Coronary artery (tissue), 2 donors: ENCODE measurements at regions not wholly inside any gene's neighbourhood (a gene's known extent, or its start where the extent isn't known, plus 50 kb on each side); places are given as distances from the start of the nearest gene placed in this dataset.
"Not testable (repeated sequence)": the region's sequence is repeated elsewhere in the genome, so short reads cannot be mapped to it uniquely, and the experiment has no call there.

Experiments
- DNase-seq: peaks from one replicate; pipeline ENCODE4 v3.0.0-alpha.2; 2017; ENCODE audit warnings: low spot score
- H3K27ac ChIP-seq, 2 donors: fragments of 200-600 bp; sonication (generic); one replicate each; pipeline ENCODE4 v1.5.1; 2016 to 2019
- H3K4me3 ChIP-seq: fragments of 200-600 bp; sonication (generic); 2 replicates; pipeline ENCODE4 v1.5.1; 2016; ENCODE audit warnings: mild to moderate bottlenecking, moderate library complexity
- TF ChIP-seq, protein P1 (sequence below): fragments of 200-600 bp; sonication (generic); IDR thresholded peaks from one replicate; pipeline ENCODE4 v1.5.1; 2019; ENCODE audit warnings: antibody characterized with exemption

DNA sequence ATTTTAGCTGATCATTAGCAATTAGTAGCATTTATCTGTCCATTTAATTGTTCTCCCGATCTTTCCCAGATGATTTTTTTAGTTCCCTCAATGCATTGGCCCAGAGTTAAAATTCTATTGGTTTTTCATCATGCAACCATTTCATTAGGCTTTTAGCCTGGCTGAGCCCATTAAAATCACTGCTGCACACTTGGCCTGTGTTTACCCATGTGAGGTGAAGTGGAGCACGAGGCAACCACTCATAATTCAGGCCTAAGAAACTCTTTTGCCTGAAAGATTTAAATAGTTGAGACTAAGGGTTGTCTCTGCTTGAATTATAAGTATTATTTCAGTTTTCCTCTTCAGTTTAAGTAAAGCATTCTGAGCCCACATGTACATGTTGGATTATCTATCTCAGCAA lies 889.0 kb upstream of the ADGRL4 start:
- no peak for DNase-seq
- TF ChIP-seq, protein P1, sequence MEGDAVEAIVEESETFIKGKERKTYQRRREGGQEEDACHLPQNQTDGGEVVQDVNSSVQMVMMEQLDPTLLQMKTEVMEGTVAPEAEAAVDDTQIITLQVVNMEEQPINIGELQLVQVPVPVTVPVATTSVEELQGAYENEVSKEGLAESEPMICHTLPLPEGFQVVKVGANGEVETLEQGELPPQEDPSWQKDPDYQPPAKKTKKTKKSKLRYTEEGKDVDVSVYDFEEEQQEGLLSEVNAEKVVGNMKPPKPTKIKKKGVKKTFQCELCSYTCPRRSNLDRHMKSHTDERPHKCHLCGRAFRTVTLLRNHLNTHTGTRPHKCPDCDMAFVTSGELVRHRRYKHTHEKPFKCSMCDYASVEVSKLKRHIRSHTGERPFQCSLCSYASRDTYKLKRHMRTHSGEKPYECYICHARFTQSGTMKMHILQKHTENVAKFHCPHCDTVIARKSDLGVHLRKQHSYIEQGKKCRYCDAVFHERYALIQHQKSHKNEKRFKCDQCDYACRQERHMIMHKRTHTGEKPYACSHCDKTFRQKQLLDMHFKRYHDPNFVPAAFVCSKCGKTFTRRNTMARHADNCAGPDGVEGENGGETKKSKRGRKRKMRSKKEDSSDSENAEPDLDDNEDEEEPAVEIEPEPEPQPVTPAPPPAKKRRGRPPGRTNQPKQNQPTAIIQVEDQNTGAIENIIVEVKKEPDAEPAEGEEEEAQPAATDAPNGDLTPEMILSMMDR = no peak
- H3K27ac ChIP-seq = no peak overlapping the region
- H3K4me3 ChIP-seq = no peak overlapping the region

DNA sequence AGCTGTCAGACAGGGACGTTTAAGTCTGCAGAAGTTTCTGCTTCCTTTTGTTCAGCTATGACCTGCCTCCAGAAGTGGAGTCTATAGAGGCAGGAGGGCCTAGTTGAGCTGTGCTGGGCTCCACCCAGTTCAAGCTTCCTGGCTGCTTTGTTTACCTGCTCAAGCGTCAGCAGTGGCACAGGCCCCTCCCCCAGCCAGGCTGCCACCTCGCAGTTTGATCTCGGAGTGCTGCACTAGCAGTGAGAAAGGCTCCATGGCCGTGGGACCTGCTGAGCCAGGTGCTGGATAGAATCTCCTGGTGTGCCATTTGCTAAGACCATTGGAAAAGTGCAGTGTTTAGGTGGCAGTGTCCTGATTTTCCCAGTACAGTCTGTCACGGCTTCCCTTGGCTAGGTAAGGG lies 887.6 kb upstream of the ADGRL4 start:
- DNase-seq, H3K27ac ChIP-seq: not testable (repeated sequence)

DNA sequence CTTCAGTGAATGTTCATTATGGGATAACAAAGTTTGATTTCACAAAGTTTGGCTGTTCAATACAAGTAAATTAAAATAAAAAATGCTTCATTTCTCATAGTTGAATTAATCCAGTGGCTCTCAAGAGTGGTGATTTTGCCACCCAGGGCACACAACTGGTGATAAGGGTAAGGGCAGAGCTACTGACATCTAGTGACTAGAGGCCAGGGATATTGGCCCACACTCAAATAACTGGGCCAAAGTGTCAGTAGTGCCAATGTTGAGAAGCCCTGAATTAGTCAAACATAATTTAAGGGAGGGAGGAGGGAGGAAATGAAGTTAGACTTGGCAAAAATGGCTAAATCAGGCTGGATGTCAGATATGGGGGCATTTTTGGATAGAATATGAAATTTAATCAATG lies 880.5 kb upstream of the ADGRL4 start:
- TF ChIP-seq, protein P1 = no peak
- H3K4me3 ChIP-seq = no peak overlapping the region
- no peak for DNase-seq
- no peak overlapping the region for H3K27ac ChIP-seq

More for the DNA sequence above, 887.6 kb upstream of the ADGRL4 start:
- not testable (repeated sequence) for H3K4me3 ChIP-seq

DNA sequence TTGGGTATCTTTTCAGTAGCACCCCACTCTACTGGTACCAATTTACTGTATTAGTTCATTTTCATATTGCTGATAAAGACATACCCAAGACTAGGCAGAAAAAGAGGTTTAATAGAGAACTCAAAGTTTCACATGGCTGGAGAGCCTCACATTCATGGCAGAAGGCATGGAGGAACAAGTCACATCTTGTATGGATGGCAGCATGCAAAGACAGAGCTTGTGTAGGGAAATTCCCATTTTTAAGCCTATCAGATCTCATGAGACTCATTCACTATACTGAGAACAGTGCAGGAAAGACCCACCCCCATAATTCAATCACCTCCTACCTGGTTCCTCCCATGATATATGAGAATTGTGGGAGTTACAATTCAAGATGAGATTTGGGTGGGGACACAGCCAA lies 878.6 kb upstream of the ADGRL4 start:
- TF ChIP-seq, protein P1 = no peak
- no peak overlapping the region for H3K4me3 ChIP-seq
- H3K27ac ChIP-seq = no peak overlapping the region
- no peak for DNase-seq

DNA sequence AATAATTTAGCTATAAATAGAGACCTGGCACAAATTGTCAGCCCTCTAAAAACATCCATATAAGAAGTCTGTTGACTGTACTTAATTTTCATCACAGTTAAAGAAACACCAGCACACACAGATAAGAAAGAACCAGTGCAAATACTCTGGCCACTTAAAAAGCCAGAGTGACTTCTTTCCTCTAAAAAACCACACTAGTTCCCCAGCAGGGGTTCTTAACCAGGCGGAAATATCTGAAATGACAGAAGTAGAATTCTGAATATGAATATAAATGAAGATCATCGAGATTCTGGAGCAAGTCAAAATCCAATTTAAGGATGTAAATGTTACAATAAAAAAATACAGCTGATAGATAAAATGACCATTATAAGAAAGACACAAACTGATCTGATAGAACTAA lies 870.6 kb upstream of the ADGRL4 start:
- Histone ChIP-seq H3K4me3 (no peak overlapping the region), H3K27ac (no peak overlapping the region)
- TF ChIP-seq, protein P1 = no peak
- DNase-seq = no peak

DNA sequence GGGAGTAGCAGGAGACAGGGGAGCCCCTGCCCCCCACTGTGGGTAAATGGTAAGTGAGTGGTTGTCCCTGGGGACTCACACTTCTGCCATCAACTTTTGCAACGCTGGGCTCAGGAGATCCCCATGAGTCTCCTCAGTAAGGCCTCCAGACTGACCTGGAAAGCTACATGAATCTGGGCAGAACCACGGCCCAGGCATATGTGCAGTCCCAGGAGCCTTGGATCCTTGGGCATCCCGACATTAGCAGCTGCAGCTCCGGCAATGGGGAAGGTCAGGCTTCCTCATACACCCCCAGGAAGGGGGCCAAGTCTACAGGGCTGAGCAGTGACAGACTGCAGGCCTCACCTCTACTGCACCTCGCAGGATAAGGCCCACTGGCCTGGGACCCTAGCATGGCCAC lies 868.7 kb upstream of the ADGRL4 start:
- no peak for DNase-seq
- H3K4me3 ChIP-seq = no peak overlapping the region
- H3K27ac ChIP-seq = no peak overlapping the region
- TF ChIP-seq, protein P1 = no peak

DNA sequence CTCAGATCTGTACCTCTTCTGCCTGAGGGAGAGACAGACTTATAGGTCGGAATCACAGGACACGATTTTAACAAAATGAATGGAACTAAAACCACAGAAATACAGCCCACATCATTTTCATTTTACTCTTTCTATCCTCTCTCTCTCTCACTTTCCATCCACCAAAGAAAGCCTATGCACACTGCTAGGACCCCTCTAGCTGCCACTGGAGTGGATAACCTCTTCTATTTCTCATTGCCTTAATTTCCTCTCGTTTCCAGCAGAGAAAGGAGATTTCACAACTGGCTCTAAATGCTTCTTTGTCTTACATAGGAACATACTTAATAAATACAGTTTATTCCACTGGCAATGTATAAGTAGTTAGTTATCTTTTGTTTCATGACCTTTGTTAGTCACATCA lies 867.8 kb upstream of the ADGRL4 start:
- TF ChIP-seq, protein P1 = no peak
- Histone ChIP-seq H3K4me3 (no peak overlapping the region), H3K27ac (no peak overlapping the region)
- no peak for DNase-seq
